NCI-H510A (cell line): ENCODE measurements at regions not wholly inside any gene's neighbourhood (a gene's known extent, or its start where the extent isn't known, plus 50 kb on each side); places are given as distances from the start of the nearest gene placed in this dataset.
"Not testable (repeated sequence)": the region's sequence is repeated elsewhere in the genome, so short reads cannot be mapped to it uniquely, and the experiment has no call there.

ENCODE experiments used
- DNase-seq: peaks from one replicate; lab custom pipeline; 2025; lab: John Stamatoyannopoulos, UW

- no peak for DNase-seq
Observed at GRCh38 chr11:98365941-98366340, 654.8 kb upstream of the CNTN5 start.

GRCh38 chr11:98390391-98390790 lies 630.4 kb upstream of the CNTN5 start:
- no peak for DNase-seq

DNA sequence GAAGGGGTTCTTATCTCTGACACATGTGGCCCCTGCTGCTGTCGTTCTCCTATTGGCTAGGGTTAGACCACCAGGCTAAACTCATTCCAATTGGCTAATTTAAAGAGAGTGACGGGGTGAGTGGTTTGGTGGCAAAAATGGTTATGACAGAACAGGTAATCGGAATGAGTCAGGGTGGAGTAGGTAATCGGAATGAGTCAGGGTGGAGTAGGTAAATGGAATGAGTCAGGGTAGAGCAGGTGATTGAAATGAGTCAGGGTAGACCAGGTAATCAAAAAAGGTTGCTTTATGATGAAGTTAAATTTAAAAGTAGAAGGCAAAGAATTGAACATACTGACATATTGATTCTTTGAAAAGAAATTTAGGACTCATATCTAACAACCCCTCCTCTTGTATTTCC lies 626.2 kb upstream of the CNTN5 start:
- DNase-seq, result not testable (repeated sequence)

DNA sequence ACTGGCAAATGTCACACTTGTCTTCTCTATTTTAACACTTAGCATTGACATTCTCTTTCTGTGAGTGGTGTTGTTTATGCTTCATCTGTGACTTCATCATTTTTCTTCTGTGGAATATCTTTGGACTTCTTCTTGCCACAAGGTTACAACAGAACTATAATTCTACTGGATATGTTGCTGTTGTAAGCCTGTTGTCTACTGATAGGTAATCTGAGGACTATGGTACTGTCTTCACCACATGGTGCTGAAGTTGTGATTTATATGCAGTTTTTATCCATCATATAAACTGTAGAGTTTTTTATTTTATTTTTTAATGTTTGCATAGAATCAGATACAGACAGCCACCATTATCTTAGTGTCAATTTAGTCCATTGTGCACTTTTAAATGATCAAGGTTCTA lies 622.2 kb upstream of the CNTN5 start:
- DNase-seq, result no peak

DNA sequence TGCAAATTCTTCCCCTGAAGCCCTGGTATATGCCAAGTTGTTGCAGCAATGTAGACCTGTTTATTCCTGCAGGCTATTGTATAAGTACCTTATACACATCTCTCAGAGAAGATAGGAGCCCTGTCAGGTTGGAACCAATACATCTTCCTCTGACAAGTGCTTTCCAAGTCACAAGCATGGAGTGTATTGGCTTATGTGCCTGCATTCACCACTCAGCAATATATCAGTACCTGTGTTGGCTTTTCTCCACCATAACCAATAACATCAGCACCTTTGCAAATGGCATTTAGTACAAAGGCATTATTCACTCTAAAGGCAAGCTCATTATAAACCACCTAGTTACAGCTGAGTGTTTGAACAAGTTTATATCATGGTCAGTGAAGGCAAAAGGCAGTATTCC lies 611.7 kb upstream of the CNTN5 start:
- DNase-seq, result no peak

DNA sequence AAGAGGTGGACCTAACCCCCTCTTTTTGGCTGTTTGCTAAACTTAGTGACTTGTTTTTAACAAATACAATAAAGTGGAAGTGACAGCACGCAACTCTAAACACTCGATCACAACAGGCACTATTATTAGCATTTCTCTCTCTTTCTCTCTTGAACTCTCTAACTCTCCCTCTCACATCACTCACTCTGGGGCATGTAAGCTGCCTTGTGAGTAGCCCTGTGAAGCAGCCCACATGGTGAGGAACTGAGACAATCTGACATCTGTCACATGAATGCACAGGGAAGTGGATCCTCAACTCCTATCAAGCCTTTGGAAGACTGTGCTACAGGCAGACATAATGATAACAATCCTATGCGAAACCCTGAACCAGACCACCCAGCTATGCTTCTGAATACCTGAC lies 609.0 kb upstream of the CNTN5 start:
- no peak for DNase-seq

- DNase-seq, result no peak
Observed at GRCh38 chr11:98417256-98417755, 603.4 kb upstream of the CNTN5 start.

GRCh38 chr11:98423933-98424332 lies 596.8 kb upstream of the CNTN5 start:
- no peak for DNase-seq

DNA sequence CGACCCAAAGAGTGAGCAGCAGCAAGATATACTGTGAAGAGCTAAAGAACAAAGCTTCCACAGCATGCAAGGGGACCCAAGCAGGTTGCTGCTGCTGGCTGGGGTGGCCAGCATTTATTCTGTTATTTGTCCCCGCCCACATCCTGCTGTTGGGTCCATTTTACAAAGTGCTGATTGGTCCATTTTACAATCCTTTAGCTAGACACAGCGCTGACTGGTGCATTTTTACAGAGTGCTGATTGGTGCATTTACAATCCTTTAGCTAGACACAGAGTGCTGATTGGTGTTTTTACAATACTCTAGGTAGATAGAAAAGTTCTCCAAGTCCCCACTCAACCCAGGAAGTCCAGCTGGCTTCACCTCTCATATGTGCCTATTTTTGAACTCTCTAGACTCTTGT lies 596.0 kb upstream of the CNTN5 start:
- not testable (repeated sequence) for DNase-seq

GRCh38 chr11:98431463-98432359 lies 589.0 kb upstream of the CNTN5 start:
- no peak for DNase-seq

GRCh38 chr11:98434296-98434695 lies 586.5 kb upstream of the CNTN5 start:
- no peak for DNase-seq

DNA sequence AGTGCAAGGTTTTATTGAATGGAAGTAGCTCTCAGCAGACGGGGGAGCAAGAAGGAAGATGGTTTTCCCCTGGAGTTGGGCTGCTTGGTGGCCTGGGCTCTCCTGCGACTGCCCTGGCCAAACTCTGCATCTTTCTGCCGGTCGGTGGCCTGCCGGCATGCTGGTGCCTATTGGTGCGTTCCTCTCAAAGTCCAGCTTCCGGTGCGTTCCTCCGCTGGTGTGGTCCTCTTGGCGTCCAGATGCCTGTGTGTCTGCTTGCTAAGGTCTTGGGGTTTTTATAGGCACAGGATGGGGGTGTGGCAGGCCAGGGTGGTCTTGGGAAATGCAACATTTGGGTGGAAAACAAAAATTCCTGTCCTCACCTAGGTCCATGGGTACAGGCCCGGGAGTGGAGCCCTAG lies 567.4 kb upstream of the CNTN5 start:
- DNase-seq, result no peak

- no peak for DNase-seq
Observed at GRCh38 chr11:98455500-98456307, 565.0 kb upstream of the CNTN5 start.

GRCh38 chr11:98456308-98456680 lies 564.5 kb upstream of the CNTN5 start:
- DNase-seq, result no peak

DNA sequence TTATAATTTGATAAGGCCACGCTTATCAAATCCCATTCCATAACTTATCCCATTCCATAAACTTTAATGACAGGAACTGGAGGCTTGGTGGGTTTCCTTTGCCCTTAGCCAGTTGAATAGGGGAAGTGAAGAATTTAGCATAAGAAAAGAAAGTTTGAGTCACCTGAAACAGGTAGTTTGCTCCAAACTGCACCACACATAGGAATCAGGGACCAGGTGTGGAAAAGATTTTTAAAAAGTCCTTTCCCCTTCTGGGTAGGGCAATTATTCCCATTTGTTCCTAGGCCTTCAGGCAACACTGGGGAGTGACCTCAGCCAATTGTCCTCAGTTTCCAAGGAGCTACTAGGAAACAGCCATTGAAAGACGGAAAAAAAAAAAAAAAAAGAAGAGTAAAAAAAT lies 525.7 kb upstream of the CNTN5 start:
- no peak for DNase-seq

- no peak for DNase-seq
Observed at GRCh38 chr11:98495601-98496000, 525.1 kb upstream of the CNTN5 start.

- DNase-seq, result no peak
Observed at GRCh38 chr11:98507208-98507607, 513.5 kb upstream of the CNTN5 start.

DNA sequence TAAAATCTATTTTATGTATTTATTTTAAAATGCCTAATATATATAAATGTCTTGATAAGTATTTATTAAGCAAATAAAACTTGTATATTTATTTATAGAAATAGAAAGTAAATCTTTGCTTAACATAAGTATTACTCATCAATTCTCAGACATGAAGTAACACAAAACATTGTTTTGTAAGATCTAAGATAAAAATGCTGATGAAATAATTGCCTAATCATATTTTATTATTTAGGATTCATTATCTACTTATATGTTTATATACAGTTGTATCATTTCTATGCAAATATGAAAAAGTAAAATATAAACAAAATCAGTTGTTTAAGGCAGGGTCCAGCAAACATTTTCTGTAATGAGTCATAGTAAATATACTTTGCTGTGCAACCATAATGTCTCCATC lies 507.8 kb upstream of the CNTN5 start:
- DNase-seq, result no peak

DNA sequence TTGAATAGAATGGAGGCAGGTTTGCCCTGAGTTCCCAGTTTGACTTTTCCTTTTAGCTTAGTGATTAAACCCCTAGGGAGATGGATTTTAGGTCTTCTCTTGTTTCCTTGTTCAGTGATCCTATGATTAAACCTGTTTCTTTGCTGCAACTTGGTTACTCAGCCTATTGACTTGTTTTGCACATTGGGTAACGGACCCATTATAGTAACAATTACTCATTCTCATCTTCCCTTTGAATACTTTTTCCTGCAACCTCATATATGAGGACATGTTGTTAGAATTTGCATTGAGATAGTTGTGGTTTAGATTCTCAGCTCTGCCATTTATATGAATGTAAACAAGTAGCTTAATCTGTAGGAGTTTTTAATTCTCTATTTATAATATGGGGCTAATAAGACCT lies 489.2 kb upstream of the CNTN5 start:
- no peak for DNase-seq

GRCh38 chr11:98536023-98536422 lies 484.7 kb upstream of the CNTN5 start:
- no peak for DNase-seq

DNA sequence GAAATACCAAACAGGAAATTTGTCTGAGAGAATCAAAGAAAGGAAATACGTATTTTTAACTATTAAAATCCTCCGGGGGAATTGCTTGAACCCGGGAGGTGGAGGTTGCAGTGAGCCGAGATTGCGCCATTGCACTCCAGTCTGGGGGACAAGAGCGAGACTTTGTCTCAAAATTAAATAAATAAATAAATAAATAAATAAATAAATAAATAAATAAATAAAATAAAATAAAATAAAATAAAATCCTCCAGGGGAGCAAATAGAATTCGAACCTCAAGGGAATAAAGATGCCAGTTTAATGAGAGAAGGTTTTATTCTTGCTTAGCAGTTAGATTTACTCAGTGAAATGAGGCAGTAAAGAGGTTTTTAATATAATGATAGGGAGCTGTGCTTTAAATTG lies 482.4 kb upstream of the CNTN5 start:
- not testable (repeated sequence) for DNase-seq

DNA sequence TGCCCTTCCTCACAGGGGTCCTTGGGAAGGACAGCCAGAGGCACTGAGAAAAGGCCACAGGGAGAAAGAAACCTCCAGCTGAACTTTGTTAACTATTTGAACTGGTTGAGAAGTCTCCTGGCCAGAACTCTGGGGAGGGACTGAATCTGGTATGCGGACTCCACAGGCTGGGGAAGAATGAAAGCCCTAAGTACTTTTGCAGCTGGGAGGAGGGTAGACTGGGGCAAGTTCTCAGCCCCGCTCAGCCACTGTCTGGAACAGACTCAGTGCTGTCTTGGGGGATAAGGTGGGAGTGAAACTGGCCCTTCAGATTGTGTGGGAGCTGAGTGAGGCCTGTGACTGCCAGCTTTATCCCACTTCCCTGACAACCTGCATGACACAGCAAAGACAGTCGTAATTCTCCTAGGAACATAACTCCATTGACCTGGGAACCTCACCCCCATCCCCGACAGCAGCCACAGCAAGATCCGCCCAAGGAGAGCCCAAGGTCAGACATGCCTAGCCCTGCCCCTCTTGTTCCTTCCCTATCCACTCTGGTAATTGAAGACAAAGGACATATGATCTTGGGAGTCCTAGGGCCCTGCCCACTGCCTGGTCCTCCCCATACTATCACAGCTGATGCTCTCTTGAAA lies 475.1 kb upstream of the CNTN5 start:
- DNase-seq, result no peak

DNA sequence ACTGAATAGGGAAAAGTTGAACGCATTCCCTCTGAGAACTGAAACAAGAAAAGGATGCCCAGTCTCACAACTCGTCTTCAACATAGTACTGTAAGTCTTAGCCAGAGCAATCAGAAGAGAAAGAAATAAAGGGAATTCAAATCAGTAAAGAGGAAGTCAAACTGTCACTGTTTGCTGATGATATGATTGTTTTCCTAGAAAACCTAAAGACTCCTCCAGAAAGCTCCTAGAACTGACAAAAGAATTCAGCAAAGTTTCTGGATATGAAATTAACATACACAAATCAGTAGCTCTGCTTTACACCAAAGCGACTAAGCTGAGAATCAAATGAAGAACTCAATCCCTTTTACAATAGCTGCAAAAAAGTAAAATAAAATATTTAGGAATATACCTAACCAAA lies 471.2 kb upstream of the CNTN5 start:
- DNase-seq, result no peak
